M059J (cell line): ENCODE measurements at regions not wholly inside any gene's neighbourhood (a gene's known extent, or its start where the extent isn't known, plus 50 kb on each side); places are given as distances from the start of the nearest gene placed in this dataset.

Experiments
- DNase-seq: peaks from one replicate; pipeline ENCODE4 v3.0.0-alpha.2; 2012; ENCODE audit warnings: low read depth

GRCh38 chr4:123747016-123747415, 350.4 kb downstream of the SPRY1 start:
- no peak for DNase-seq

GRCh38 chr4:123748806-123749205, 352.2 kb downstream of the SPRY1 start:
- DNase-seq = no peak

GRCh38 chr4:123749383-123749782, 352.8 kb downstream of the SPRY1 start:
- no peak for DNase-seq

- no peak for DNase-seq
Measured at GRCh38 chr4:123750044-123750443, 353.4 kb downstream of the SPRY1 start.

- DNase-seq = no peak
Measured at GRCh38 chr4:123755655-123756054, 359.1 kb downstream of the SPRY1 start.

GRCh38 chr4:123767806-123768205, 371.2 kb downstream of the SPRY1 start:
- DNase-seq = no peak

GRCh38 chr4:123770884-123771283, 374.3 kb downstream of the SPRY1 start:
- no peak for DNase-seq

GRCh38 chr4:123776267-123776666, 379.7 kb downstream of the SPRY1 start:
- DNase-seq = no peak

- DNase-seq = no peak
Measured at GRCh38 chr4:123777373-123777772, 380.8 kb downstream of the SPRY1 start.

- DNase-seq = no peak
Measured at GRCh38 chr4:123783151-123783790, 386.7 kb downstream of the SPRY1 start.

- no peak for DNase-seq
Measured at GRCh38 chr4:123783921-123784320, 387.3 kb downstream of the SPRY1 start.

GRCh38 chr4:123784626-123785025, 388.0 kb downstream of the SPRY1 start:
- no peak for DNase-seq

- DNase-seq = peak; percentile 47
Measured at GRCh38 chr4:123785538-123785937, 388.9 kb downstream of the SPRY1 start.

- no peak for DNase-seq
Measured at GRCh38 chr4:123786163-123786915, 389.7 kb downstream of the SPRY1 start.

GRCh38 chr4:123786920-123787319, 390.3 kb downstream of the SPRY1 start:
- DNase-seq = peak; percentile 13

GRCh38 chr4:123787512-123788080, 391.0 kb downstream of the SPRY1 start:
- no peak for DNase-seq

GRCh38 chr4:123788577-123788976, 392.0 kb downstream of the SPRY1 start:
- DNase-seq = no peak

- no peak for DNase-seq
Measured at GRCh38 chr4:123790681-123791080, 394.1 kb downstream of the SPRY1 start.

GRCh38 chr4:123802082-123802645, 405.6 kb downstream of the SPRY1 start:
- DNase-seq = no peak

- no peak for DNase-seq
Measured at GRCh38 chr4:123802933-123803332, 406.3 kb downstream of the SPRY1 start.

GRCh38 chr4:123804196-123804721, 407.7 kb downstream of the SPRY1 start:
- no peak for DNase-seq

- DNase-seq = no peak
Measured at GRCh38 chr4:123806056-123806455, 409.5 kb downstream of the SPRY1 start.

- DNase-seq = no peak
Measured at GRCh38 chr4:123807187-123807586, 410.6 kb downstream of the SPRY1 start.
